ENCODE measurements at regions not wholly inside any gene's neighbourhood (a gene's known extent, or its start where the extent isn't known, plus 50 kb on each side); places are given as distances from the start of the nearest gene placed in this dataset.

- DNase-seq (ENCODE audit: low spot score): no peak
Measured at GRCh38 chr6:126907312-126907711, 211.2 kb upstream of the RSPO3 start.

GRCh38 chr6:126907996-126908395 lies 210.5 kb upstream of the RSPO3 start:
- DNase-seq (ENCODE audit: low spot score): no peak

DNA sequence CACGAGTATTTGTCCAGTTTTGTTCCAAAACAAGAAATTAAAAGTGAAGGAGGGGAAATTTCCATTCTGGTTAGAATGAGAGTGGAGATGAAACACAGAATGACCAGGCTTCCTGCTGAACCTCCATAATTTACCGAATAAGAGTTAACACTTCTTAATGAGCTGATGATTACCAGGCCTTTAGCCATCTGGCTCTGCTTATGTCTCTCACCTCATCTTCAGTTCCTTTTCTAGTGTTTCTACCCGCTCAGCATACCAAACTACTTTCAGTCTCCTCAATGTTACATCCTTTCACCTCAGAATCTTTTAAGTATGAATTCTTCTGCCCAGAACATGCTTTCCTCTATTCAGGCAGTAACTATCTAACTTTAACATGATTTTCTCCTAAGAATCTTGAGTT lies 209.0 kb upstream of the RSPO3 start:
- no peak for DNase-seq (ENCODE audit: low spot score)

DNA sequence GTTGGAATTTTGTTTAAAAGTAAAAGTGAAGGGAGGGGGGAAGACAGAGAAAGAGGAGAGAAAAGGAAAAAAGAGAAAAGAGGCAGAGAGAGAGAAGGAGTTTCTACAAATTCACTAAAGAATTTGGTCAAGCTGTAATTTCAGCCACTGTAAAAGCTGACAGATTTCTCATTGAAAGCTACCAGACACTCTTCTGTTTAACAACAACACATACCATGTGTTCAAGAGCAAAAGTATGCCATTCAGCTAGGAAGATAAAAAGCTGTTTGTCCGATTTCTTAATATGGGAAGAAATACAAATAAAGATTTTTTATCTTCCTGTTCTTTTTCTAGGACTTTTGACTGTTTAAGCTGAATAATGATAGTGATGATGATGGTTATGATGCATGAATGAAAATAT lies 204.8 kb upstream of the RSPO3 start:
- DNase-seq (ENCODE audit: low spot score): no peak

- no peak for DNase-seq (ENCODE audit: low spot score)
Measured at GRCh38 chr6:126914172-126914571, 204.3 kb upstream of the RSPO3 start.

- DNase-seq (ENCODE audit: low spot score): no peak
Measured at GRCh38 chr6:126914801-126915200, 203.7 kb upstream of the RSPO3 start.

DNA sequence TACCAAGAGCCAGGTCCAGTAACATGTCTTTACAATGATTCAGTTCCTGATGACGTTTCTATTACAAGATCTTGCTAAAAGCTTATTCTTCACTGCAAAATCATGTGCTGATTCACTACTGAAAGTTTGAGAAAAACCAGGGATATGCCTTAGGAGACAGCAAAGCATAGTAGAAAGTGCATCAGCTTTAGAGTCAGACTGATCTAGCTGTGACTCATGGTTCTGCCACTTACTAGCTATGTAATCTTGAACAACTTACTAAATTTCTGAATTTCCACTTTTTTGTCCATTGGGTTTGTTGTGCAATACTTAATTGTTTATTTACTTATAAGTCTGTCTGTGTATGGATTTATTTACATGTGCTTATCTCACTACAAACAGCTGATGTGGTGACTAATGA lies 198.5 kb upstream of the RSPO3 start:
- DNase-seq (ENCODE audit: low spot score): peak; percentile 59

DNA sequence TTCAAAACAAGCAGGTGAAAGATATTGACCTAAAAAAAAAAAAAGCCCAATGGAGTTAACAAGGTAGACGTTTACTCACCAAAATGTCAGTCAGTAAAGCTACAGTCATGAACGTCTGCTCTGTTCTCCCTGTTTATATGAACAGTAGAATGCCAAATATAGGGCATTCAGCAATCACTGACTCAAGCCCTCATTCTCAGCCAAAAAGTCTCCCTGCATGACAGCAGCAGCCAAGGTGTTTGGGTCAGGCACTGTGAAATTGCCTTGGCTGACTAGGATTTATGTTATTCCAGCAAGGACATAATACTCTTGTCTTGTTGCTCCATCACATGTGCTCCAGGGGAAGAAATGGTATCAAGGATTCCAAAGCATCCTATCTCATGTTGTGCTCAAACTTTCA lies 194.7 kb upstream of the RSPO3 start:
- no peak for DNase-seq (ENCODE audit: low spot score)

GRCh38 chr6:126926926-126927325 lies 191.5 kb upstream of the RSPO3 start:
- no peak for DNase-seq (ENCODE audit: low spot score)

- no peak for DNase-seq (ENCODE audit: low spot score)
Measured at GRCh38 chr6:126927841-126928240, 190.6 kb upstream of the RSPO3 start.

DNA sequence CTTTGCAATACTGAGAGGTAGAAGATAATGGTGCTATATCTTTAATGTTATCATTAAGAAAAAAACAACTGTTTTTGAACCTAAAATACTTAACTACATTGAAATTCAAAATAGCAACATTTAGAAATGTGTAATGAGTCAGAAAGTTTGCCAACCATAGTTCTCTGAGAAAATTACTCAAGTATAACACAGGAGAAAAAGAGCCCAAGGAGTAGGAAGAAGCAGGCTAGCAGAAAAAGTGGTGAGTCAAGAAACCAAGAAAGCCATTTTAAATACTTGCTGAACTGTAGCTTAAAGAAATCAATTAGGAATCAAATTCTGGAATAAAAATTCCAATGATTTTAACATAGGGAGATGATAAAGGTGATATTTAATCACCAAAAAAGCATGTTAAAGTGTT lies 181.0 kb upstream of the RSPO3 start:
- DNase-seq (ENCODE audit: low spot score): peak; percentile 16

GRCh38 chr6:126939784-126940183 lies 178.7 kb upstream of the RSPO3 start:
- DNase-seq (ENCODE audit: low spot score): no peak

- no peak for DNase-seq (ENCODE audit: low spot score)
Measured at GRCh38 chr6:126941751-126942150, 176.7 kb upstream of the RSPO3 start.

DNA sequence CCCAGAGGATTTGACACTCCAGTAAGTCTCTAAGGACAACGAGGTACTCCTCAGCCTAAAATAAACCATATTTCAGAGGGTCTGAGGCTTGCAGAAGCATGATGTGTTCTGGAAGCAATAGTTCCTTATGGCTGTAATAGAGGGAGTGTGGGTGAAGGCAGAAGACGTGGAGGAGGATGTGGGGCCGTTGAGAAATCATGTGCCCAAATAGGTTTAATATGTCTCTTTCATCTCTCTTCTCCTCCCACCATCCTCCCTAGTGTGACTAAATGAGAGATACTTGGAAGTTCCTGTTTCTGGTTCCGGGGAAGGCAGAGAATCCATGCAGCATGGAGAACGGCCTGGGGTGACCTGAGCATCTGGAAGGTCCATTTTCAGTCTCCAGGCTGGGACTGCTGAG lies 174.0 kb upstream of the RSPO3 start:
- DNase-seq (ENCODE audit: low spot score): no peak

- DNase-seq (ENCODE audit: low spot score): no peak
Measured at GRCh38 chr6:126945150-126945685, 173.3 kb upstream of the RSPO3 start.

DNA sequence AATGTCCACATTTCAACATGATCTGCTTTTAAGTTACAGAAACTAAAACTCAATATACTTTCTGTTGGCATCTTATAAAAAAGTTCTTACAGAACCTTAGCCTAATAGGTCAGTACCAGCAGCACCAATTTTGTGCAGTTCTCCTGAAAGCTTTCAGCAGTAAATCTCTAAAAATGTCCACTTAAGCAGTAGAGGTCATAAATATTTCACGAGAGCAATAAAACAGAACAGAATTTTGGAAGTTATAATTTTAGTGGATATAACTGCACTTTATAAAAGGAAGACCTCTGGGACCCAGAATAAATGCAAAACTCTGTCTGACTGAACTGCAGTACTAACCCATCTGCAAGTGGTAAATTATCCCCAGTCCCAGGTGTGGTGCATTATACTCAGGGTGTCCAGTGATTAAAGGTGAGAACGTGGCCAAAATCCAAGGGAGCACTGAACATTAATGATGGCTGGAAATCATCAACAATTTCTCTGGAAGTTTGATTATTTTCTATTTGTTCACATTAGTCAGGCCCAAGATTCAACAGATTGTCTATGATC lies 172.6 kb upstream of the RSPO3 start:
- DNase-seq (ENCODE audit: low spot score): no peak

DNA sequence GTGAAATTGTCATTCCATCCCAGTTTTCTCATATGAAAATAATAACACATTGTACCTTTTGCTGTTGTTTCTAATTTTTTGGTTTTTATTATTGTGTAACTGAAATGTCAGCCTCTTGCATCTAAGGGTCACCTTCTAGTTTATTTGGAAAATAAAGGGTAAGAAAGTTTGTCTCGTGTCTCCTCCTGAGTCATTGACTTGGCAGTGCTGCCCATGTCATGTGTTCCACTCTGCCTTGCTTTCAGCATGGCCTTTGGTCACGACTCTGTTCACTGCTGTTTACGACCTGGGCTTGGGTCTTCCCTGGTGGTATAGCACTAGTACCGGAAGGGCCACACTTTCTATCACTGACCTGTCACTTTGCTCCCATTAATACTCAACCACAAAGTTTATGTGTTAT lies 171.4 kb upstream of the RSPO3 start:
- peak; percentile 33 for DNase-seq (ENCODE audit: low spot score)

GRCh38 chr6:126949786-126950185 lies 168.7 kb upstream of the RSPO3 start:
- no peak for DNase-seq (ENCODE audit: low spot score)

DNA sequence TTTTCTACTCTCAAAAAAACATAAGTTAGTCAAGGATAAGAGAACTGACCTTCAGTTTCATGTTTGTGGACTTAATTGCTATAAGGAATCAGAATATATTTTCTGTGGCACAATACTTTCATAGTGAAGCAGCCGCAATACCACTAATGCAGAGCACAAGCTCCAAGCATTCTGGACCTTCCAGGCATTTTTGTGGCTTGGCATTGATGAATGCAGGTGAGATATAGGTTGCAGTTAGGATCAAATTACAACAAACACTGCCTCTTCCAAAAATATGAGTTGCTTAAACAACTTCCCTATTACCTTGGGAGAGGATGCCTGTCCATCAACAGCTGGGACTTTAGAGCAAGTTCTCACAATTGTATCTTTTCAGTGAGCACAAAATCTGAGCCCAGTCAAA lies 162.8 kb upstream of the RSPO3 start:
- DNase-seq (ENCODE audit: low spot score): no peak

GRCh38 chr6:126957721-126958120 lies 160.8 kb upstream of the RSPO3 start:
- DNase-seq (ENCODE audit: low spot score): no peak

GRCh38 chr6:126959765-126960164 lies 158.7 kb upstream of the RSPO3 start:
- DNase-seq (ENCODE audit: low spot score): no peak

DNA sequence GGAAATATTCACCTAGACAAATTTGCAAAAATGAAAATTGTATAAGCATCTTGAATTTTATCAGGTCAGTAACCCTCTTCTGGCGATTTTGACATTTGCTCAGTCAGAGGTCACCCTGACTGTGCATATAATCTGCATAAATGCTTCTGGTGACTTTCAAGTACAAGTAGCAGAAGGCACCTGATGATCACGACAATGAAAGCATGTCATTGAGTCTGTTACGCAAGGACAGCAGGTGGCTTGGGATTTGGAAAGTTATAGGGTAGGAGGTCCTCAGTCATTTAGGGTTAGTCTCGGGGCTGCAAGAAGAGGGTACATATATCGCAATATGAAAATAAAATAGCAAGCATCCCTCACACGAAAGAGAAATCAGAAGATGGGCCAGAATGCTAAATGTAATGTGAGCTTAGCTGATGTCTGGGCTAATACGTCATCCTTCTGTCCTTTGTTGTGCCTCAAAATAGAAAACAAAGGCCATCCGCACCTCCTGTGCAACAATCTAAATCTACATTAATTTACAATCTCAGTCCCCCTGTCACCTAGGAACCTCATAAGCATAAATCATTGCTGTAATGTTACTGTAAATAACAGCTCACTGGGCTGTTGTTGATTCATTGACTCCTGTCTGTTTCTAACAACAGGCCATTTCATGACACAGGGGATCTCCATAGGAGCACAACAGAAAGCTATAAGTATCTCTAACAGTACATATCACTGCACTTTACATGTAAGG lies 155.2 kb upstream of the RSPO3 start:
- DNase-seq (ENCODE audit: low spot score): no peak

DNA sequence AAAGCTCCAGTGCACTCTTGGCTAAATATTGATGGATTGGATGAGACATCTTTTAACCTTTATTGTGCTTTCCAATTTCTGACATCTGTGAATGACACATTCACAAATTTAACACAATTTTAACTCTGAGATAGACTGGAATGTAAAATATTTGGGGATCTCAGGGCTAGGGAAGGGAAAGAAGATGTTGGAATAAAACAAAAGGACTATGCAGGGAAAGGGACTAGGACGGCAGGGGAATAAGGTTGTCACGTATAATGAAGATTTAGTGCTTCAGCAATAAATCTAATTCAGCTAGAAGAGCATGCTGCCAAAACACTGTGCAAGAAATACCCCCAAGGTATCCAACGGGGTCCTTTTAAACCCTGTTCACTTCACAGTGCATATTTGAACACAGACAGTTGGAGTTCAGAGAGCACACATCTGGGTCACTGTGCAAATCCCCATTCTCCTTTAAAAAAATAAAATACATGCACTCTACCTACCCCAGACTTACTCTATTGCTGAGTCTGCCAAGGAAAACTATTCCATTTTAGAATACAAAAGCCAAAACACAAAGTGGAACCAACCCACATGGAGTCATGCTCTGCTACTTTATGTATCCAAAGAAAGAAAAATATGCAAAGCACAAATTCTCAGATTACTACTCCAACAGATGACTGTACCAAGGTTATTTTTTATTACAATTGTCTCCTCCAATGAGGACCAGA lies 151.0 kb upstream of the RSPO3 start:
- no peak for DNase-seq (ENCODE audit: low spot score)
